COLO668 (cell line): ENCODE measurements at regions not wholly inside any gene's neighbourhood (a gene's known extent, or its start where the extent isn't known, plus 50 kb on each side); places are given as distances from the start of the nearest gene placed in this dataset.

Source experiments
- DNase-seq: peaks from one replicate; lab custom pipeline; 2025; ENCODE audit not compliant: unreplicated experiment; lab: John Stamatoyannopoulos, UW

DNA sequence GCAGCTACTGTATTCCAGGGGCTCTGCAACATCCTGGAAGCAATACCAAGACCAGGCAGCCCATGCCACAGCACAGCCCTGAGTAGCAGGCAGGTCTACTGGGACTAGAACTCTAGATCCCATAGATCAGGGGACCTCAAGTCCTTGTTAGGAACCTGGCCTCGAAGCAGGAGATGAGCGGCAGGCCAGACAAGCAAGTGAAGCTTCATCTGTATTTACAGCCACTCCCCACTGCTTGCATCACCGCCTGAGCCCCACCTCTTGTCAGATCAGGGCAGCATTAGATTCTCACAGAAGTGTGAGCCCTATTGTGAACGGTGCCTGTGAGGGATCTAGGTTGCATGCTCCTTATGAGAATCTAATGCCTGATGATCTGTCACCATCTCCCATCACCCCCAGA, 295.7 kb upstream of the TNRC6C start:
- DNase-seq, result no peak

DNA sequence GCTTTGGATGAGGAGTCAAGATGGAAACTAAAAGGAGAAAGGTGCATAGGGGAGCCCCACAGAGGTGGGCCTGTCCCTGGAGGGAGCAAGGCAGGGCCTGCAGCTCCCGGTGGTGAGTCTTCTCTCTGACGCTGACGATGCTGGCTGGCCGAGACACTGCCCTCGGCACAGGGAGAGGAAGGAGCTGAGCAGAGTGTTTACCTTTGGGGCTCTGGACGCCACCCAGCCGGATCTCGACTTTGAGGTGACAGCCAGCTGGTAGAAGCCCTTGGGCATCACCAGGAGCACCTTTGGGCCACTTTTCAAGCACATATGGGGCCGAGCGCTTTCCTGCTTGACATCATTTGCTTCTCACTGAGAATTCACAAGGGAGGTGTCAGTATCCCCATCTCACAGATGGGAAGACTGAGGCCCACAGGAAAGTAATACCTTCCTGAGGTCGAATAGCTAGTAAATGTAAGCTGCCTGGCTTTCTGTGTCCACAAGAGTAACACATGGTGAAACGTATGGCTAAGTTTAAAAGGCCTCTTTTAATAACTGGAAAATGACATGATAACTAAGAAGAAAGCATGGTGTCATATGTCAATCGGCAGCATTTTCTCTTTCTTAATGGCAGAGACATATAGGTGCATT, 294.3 kb upstream of the TNRC6C start:
- DNase-seq, result no peak

DNA sequence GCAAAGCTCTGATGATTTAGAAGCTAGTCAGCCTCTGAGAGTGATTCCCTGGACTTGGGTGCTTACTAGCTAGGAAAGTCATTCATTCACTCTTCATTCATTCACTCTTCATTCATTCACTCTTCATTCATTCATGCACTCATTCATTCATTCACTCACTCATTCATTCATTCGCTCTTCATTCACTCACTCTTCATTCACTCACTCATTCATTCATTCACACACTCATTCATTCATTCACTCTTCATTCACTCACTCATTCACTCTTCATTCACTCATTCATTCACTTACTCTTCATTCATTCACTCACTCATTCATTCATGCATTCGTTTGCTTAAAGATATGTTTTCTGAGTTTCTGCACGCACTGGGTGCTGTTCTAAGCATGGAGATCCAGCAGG, 292.7 kb upstream of the TNRC6C start:
- DNase-seq, result no peak

DNA sequence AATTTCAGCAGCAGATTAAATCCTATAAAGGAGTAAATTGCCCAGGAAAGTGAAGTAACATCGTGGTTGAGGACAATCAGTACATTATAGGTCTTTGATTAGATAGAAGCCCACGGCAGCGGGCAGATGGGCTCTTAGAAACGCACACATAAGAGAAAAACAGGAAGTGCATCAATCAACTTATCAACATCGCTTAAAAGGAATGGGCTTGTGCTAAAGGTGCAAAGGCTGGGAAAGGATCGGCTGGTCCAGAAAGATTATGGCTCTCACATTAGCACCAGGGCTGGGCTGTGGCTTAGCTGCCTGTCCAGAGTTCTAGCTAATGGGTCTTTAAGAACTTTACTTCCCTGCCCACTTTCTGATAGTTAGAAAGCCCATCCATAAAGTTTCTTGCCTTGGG, 292.0 kb upstream of the TNRC6C start:
- DNase-seq, result no peak

DNA sequence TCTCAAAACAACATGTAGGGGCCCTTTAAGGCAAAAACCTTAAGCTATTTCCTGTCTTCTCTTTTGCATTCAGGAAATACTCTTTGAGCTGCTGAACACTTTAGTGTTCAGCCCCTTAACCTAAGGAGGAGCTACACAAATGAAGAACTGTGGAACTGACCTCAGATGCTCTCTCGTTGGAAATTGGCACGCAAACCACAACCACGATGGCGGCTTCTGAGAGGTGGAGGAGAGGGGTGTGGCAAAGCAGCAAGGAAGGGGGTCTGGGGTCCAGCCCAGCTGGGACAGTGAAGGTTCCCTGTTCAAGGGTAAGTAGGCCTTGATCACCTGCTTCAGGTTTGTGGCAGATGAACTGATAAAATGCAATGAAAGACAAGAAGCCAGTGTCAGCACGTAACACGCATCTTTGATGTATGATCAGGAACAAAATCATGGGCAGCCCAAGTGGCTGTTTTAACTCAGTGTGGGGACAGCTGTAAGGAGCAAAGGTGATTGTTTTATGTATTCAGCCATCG, 291.6 kb upstream of the TNRC6C start:
- DNase-seq, result no peak

DNA sequence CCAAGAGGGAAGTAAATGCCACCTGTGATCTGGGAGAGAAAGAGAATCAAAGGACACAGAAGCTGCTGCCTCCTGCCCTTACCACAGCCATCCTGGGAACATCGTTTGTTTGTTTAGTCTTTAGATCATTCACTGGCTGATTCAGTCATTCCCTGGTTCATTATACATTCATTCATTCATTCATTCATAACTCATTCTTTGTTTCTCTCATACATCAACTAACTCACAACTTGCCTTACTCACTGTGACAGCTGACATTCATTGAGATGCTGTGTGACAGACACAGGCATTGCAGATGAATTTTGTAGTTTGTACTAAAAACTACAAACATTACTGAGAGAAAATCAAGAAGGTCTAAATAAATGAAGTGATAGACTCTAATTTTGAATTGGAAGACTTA, 291.0 kb upstream of the TNRC6C start:
- DNase-seq, result no peak

DNA sequence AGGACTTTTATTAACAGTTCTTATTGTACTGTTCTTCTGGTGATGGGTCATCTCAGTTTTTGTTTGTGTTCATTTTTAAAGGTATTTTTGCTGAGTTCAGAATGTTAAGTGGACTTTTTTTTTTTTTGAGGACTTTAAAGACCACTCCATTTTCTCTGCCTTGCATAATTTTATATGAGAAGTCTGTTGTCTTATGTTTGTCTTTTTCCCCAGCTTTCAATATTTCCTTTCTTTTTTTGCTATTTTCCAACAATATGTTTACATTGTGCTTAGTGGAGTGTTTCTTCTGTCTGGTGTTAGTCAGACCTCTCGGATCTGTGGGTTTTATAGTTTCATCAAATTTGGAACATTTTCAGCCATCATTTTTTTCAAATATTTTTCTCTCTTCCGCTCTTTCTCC, 290.0 kb upstream of the TNRC6C start:
- no peak for DNase-seq

DNA sequence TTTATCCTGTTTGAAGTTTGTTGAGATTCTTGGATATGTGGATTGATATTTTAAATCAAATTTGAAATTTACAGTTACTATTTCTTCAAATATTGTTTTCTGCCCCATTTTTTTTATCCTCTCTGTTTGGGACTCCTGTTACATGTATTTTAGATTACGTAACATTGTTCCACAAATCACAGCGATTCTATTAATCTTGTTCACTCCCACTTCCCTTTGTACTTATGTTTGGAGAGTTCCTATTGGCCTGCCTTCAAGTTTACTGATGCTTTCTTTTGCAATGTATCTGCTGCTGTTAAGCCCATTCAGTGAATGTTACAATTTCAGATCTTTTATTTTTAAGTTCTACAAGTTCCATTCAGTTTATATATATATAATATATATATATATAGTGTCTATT, 288.3 kb upstream of the TNRC6C start:
- DNase-seq, result no peak

DNA sequence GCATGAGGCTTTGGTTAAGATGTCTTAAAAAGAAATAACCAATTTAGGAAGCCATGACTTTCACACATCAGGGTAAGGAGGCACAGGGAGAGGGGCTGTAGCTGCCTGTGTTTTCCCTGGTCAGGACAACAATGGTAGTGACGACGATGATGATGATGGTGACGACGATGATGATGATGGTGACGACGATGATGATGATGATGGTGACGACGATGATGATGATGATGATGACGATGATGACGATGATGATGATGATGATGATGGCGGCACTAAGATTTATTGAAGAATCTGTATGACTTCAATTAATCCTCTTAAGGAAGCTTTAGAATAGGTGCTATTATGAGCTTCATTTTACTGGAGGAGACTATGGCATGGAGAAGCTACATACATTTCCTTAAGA, 284.1 kb upstream of the TNRC6C start:
- DNase-seq, result no peak

DNA sequence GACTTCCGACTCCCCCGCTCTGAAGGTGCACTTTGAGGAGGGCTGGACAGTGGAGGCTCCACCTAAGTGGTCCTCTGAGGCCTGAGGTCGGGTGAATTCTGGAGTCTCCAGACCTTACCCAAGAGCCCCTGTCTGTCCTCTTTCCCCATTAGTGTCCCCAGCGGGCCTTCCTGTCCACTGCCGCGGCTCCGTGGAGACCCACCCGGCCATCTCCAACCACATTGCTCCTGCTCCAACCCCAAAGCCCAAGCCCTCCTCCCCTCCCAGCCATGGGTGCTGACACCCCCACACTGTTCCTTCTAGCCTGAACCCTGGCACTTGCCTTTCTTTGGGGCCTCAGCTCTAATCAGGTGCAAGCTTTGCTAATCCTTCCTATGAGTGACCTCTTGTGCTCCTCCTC, 283.1 kb upstream of the TNRC6C start:
- DNase-seq, result no peak

DNA sequence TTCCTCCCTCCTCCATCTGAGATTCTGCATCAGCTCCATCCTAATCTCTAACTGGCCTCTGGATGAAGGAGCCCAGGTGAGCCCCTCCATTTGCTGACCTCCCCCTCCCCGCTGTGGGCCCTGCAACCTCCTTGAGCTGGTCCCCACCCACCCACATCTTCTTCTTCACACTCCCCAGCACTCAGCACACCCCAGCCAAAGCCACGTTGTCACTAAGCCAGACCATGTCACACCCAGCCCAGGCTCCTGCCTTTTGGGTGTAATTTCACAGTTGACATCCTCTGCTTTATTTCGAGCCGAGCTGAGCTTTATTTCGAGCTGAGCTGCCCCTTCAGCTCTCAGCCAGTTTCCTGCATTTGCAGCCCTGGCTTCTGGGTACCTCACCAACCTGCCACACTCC, 282.7 kb upstream of the TNRC6C start:
- no peak for DNase-seq

DNA sequence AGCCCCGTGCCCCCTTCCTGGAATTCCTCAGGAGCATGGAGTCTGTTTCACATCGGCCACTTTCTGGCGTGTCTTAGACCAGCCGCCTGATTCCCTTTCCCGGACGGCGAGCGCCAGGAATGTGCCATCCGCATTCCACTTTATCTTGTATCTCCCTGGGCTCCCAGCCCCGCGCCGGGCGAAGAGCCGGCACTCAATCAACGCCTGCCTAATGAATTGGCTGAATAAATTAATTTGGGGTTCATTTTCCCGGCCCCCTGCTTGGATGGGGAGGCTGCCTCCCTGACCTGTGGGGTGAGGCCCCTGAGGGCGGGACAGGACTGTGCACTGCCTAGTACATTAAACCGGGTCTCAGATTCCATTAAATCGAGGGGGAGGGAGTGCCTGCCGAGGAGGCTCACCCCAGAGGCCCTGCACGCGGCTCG, 282.3 kb upstream of the TNRC6C start:
- no peak for DNase-seq

DNA sequence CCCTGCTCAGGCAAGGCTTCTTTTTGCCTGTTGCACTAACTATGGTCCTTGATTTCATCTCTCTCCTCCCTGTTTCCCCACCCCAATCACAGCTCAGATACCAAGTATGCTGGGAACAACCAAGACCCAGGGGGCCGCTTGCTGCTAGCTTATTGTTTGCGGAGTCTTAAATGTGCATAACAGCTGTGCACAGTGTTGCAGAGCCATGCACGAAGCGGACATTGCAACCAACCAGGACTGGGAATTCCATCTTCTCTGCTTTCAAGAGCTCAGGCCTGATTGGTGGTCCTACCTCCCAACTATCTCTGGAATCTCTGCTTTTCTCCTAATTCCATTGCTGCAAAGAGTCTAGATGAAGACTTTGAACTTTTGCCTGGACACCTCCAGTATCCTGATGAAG, 281.3 kb upstream of the TNRC6C start:
- no peak for DNase-seq

DNA sequence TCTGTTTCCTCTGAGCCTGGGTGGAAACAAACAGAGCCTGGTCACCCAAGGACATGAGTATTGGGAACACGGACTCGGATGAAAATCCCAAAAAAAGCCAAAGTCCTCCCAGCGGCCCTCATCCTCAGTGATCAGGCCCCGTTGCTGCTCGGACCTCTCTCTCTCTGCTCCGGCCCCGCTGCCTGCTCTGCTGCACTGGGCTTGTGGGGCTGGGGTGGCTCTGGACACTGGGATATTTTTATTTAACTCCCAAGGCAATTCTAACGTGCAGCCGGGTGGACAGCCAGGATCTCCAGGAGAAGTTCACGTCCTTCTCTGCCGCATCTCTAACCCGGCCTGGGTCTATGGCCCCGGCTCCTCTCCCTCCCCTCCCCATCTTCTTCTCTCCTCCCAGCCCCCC, 280.9 kb upstream of the TNRC6C start:
- DNase-seq, result no peak

DNA sequence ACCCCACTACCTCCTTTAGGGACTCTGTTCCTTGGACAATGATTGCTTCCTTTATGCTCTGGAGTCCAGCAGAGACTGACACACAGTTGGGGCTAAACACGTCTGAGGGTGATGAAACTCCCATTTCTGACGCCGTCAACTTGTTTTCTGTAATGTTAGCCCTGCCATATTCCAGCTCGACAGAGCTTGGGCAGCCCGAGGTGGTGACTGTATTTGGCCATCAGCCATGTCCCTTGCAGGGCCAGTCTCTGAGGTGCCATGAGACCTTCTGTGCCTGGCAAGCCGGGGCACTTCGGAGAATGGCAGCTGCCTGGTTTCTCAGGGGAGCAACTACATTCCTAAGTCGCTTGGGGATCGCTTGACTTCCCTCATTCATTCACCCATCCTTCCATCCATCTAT, 278.9 kb upstream of the TNRC6C start:
- no peak for DNase-seq

DNA sequence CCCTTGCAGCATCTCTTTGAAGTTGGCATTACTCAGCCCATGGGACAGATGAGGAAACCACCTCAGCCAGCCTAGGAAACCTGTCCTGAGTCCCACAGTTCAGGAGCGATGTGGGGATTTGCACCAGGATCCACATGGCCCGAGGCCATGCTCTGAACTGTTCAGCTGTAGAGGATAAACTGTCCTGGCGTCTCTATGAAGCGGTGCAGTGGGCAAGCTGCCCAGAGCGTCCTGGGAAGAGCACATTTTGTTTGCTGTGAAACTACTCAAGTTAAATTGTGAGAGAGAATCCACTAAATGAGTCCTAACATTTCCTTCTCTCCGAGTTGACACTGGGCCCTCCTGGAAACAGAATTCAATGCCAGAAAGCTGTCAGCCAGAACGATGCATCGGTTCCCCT, 276.6 kb upstream of the TNRC6C start:
- DNase-seq, result no peak

DNA sequence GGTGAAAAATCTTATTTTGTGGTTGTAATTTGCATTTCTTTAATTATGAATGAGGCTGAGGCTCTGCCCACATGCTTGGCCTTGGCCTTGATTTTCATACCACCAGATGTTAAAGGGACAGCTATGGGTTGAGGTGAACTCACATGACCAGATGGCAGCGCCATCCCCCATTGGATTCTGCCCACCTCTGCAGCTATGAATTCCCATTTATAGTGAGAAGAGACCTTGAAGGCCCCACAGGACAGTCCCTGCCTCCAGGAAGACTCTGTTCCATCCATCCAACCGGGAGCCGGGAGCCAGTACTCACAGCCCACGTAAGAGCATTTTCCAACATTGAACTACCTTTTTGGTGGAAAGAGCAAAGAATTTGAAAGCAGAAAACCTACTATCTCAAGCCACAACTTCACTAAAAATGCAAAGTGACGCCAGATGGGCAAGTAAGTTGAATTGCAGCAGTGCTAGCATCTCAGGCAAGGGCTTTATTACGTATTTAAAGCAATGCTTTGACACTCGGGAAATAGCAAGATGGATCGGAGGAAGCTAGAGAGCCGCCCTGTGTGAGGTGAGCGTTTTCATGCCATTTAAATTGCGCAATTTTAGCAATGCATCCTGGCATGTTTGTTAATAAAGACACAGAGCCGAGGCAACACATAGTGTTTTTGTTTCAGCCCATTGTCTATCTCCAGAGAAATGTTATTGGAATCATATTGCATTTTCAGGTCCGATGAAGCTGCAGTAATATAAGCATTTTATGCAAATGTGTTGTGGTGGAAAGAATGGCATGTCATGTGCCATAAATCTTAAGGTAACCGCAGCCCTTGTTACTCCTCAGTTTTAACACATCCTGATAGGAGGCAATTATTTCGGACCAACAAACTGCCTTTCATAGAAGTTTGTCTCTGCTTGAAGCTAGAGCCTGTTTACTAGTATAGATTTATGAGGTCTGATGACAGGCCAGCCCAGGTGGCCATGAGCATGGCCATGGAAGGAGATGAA, 273.4 kb upstream of the TNRC6C start:
- no peak for DNase-seq

DNA sequence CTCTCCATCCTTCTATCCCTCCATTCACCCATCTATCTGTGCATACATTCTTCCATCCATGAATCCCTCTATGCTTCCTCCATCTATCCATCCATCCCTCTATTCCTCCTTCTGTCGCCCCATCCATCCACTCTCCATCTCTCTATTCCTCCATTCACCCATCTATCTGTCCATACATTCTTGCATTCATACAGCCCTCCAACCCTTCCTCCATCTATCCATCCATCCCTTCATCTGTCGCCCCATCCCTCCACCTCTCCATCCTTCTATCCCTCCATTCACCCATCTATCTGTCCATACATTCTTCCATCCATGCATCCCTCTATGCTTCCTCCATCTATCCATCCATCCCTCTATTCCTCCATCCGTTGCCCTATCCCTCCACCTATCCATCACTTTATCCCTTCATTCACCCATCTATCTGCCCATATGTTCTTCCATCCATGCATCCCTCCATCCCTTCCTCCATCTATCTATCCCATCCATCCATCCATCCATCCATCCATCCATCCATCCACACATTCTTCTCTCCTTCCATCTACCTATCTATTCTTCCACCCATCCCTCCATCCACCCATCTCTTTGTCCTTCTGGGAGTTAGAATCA, 272.5 kb upstream of the TNRC6C start:
- DNase-seq, result no peak

DNA sequence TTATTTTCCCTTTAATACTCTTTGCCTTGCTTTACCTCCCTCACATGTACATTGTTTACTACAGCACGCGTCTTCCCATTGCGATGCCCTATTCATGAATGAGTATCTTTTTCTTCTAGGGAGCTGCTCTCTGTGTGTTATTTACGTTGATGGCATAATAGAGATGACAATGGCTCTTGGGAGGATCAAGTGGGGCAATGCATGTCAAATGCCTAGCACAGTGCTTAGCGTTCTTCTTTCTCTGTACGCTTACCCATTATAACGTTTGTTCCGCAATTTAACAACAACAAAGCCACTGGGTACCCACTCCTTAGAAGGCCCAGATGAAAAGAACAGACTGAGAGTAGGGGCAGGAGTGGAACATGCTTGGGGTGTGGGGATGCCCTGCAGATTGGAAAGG, 271.6 kb upstream of the TNRC6C start:
- no peak for DNase-seq

DNA sequence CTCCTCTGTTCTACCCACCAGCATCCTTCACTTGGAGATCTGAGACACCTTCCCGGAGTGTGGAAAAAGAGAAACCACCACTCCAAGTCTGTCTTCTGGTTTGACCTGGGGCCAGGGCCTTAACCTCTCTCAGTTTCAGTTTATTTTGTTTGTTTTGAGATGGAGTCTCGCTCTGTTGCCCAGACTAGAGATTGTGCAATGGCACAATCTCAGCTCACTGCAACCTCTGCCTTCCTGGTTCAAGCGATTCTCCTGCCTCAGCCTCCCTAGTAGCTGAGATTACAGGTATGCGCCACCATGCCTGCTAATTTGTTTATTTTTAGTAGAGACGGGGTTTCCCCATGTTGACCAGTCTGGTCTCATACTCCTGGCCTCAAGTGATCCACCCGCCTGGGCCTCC, 271.1 kb upstream of the TNRC6C start:
- DNase-seq, result no peak

DNA sequence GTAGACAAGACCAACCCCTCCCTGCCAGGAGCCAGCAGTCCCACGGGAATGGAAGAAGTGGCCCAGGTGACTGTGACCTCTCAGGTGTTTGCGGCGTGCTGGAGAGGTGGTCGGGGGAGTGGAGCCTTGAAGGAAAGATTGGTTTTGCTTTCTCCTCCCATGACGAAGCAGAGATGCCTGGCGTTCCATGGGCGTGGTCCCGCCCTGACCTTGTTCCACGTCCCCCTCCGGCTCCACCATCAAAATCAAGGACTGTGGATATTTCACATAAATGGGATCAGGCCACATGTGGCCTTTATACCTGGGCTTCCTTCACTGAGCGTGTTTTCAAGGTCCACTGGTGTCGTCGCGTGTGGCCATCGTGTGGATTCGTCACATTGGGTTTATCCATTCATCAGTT, 270.6 kb upstream of the TNRC6C start:
- no peak for DNase-seq

DNA sequence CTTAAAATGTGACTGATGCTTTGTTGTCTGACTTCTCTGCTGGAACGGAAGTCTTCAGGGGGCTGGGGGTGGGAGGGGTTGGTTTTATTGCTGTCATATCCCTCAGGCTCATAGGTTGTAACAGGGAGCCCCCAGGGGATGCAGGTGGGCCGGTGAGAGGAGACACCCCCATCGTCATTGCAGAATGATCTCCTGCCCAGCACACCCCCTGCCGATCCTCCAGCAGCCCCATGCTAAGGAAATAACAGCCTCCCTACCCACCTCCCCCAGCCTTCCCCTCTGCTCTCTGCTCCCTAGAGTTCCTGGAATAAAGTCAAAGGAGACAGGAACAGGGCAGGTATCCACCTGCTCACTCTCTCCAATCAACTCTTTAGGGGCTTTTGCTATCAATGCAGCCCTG, 270.1 kb upstream of the TNRC6C start:
- no peak for DNase-seq
